Midbrain (tissue), 1 donor: ENCODE measurements at regions not wholly inside any gene's neighbourhood (a gene's known extent, or its start where the extent isn't known, plus 50 kb on each side); places are given as distances from the start of the nearest gene placed in this dataset.
A peak's percentile ranks its signal among the peaks of the same experiment; 100 is the strongest.

Source experiments
- DNase-seq: peaks from one replicate; lab custom pipeline; 2025; lab: John Stamatoyannopoulos, UW

- no peak for DNase-seq
These were observed 204.7 kb upstream of the CTNNB1 start for GRCh38 chr3:40994611-40995010.

- DNase-seq: no peak
These were observed 204.0 kb upstream of the CTNNB1 start for GRCh38 chr3:40995271-40995670.

- no peak for DNase-seq
These were observed 202.9 kb upstream of the CTNNB1 start for GRCh38 chr3:40996382-40996781.

GRCh38 chr3:40996827-40997710 lies 202.2 kb upstream of the CTNNB1 start:
- no peak for DNase-seq

- DNase-seq: no peak
These were observed 201.4 kb upstream of the CTNNB1 start for GRCh38 chr3:40997711-40998519.

- no peak for DNase-seq
These were observed 199.6 kb upstream of the CTNNB1 start for GRCh38 chr3:40999682-41000081.

GRCh38 chr3:41000471-41000870 lies 198.8 kb upstream of the CTNNB1 start:
- no peak for DNase-seq

- DNase-seq: no peak
These were observed 197.7 kb upstream of the CTNNB1 start for GRCh38 chr3:41001556-41001955.

GRCh38 chr3:41002104-41002503 lies 197.2 kb upstream of the CTNNB1 start:
- DNase-seq: no peak

- DNase-seq: no peak
These were observed 191.9 kb upstream of the CTNNB1 start for GRCh38 chr3:41007399-41007798.

GRCh38 chr3:41011854-41012253 lies 187.5 kb upstream of the CTNNB1 start:
- no peak for DNase-seq

GRCh38 chr3:41018855-41019254 lies 180.4 kb upstream of the CTNNB1 start:
- no peak for DNase-seq

- no peak for DNase-seq
These were observed 175.1 kb upstream of the CTNNB1 start for GRCh38 chr3:41024031-41024836.

- DNase-seq: peak; percentile 3
These were observed 172.7 kb upstream of the CTNNB1 start for GRCh38 chr3:41026394-41027177.

GRCh38 chr3:41029356-41029755 lies 169.9 kb upstream of the CTNNB1 start:
- DNase-seq: no peak

GRCh38 chr3:41030220-41030619 lies 169.1 kb upstream of the CTNNB1 start:
- no peak for DNase-seq

- DNase-seq: no peak
These were observed 167.9 kb upstream of the CTNNB1 start for GRCh38 chr3:41031401-41031800.

GRCh38 chr3:41033956-41034519 lies 165.3 kb upstream of the CTNNB1 start:
- DNase-seq: no peak

GRCh38 chr3:41035456-41036022 lies 163.8 kb upstream of the CTNNB1 start:
- no peak for DNase-seq

GRCh38 chr3:41037651-41038334 lies 161.5 kb upstream of the CTNNB1 start:
- no peak for DNase-seq
